ENCODE measurements at regions not wholly inside any gene's neighbourhood (a gene's known extent, or its start where the extent isn't known, plus 50 kb on each side); places are given as distances from the start of the nearest gene placed in this dataset.

DNA sequence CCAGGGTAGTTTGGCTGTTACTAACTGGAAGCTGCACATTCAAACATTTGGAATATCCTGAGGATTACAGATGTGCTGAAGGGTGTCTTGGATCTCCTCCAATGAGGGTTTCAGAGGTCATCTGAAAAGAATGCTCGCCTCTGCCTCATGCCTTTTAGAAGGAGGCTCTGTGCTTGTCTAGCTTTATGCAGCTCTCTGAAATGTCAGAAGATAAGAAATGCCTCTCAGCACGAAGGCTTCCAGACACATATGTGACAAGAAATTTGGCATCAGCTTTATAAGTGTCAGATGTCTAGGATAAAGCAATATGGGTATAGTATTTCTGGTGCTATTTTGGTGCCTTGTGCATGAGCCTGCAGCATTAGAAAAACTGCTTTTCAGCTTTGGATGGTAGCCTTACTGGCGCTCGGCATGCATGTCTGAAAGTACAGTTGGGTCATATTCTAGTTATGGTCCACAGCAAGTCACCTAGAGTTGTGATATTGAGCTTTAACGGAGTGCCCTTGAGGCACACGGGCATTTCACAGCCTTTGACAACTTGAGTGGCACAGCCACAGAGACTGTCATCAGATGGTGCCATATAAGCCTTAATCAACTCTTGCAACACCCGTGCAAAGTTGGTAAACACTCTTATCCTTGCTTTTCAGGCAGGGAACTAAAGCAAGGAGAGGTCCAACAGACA is 70.8 kb upstream of the PGRMC2 start:
- no peaks in the 10 kb centered on the region for H3K9me3 ChIP-seq (ENCODE audit: control insufficient read depth, low read length)
- H3K4me1 ChIP-seq (ENCODE audit: control insufficient read depth in 1 of 2, insufficient read depth in 2 of 2, low read length in 2 of 2): no peaks in the 10 kb centered on the region
- intact Hi-C loops (cut with DNase I): no loop called here
- no peak overlapping the region for H3K27ac ChIP-seq (ENCODE audit: low read depth in 1 of 2, low read length in 2 of 2)
- H3K36me3 ChIP-seq (ENCODE audit: control insufficient read depth in 1 of 2, insufficient read depth in 2 of 2, low read length in 1 of 2): no peaks in the 10 kb centered on the region
- DNase-seq (no peak), ATAC-seq (ENCODE audit: low FRiP score) (peak; percentile 48)
- no peaks in the 10 kb centered on the region for H3K27me3 ChIP-seq (ENCODE audit: control insufficient read depth in 1 of 2, insufficient read depth in 2 of 2, low read length in 1 of 2)
- no peak overlapping the region for H3K4me3 ChIP-seq (ENCODE audit: low read length in 2 of 2)
- WGBS, 2 donors: 71 to 75% methylated on average over 7 of the region's 7 CpGs

DNA sequence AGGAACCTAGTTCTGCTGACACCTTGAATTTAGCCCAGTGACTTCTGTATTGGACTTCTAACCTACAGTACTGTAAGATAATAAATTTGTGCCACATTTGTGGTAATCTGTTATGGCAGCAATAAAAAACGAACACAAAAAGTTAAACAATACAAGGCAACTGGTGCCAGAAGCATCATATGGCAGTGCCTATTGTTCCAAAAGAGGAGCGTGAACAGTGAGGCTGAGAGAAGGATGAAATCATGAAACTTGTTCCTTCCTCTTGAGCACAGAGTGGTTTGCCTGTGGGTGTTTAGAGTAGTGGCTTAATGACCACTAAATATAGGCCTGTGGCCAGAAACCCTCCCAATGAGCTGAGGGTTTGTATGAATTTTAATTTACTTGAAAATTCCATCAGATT is 69.7 kb upstream of the PGRMC2 start:
- 68 to 93% methylated on average over 2 of the region's 2 CpGs for WGBS, 2 donors
- Histone ChIP-seq H3K4me3 (ENCODE audit: low read length in 2 of 2) (no peak overlapping the region), H3K4me1 (ENCODE audit: control insufficient read depth in 1 of 2, insufficient read depth in 2 of 2, low read length in 2 of 2) (no peaks in the 10 kb centered on the region), H3K9me3 (ENCODE audit: control insufficient read depth, low read length) (no peaks in the 10 kb centered on the region), H3K27ac (ENCODE audit: low read depth in 1 of 2, low read length in 2 of 2) (no peak overlapping the region), H3K27me3 (ENCODE audit: control insufficient read depth in 1 of 2, insufficient read depth in 2 of 2, low read length in 1 of 2) (no peaks in the 10 kb centered on the region), H3K36me3 (ENCODE audit: control insufficient read depth in 1 of 2, insufficient read depth in 2 of 2, low read length in 1 of 2) (no peaks in the 10 kb centered on the region)
- DNase-seq: no peak
- intact Hi-C loops (cut with DNase I): no loop called here
- ATAC-seq (ENCODE audit: low FRiP score): no peak

DNA sequence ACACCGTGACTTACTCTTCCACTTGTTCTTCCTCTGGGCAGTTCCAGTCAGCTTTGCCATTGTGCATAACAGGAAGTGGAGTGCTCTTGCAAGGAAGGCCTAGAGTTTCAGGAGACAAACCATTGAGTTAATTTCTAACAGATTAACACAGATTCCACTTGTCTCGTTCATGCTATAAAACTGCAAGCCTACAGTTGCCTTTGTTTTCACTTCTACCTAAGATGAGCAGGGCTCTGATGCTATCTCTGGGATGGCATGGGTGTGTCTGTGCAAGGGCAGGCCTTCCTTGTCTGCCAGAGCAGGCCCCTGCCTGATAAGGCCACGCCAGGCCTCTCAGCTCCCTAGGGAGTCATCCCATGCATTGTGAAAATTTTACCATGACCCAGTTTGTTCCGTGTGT is 67.7 kb upstream of the PGRMC2 start:
- no peaks in the 10 kb centered on the region for H3K36me3 ChIP-seq (ENCODE audit: control insufficient read depth in 1 of 2, insufficient read depth in 2 of 2, low read length in 1 of 2)
- intact Hi-C loops (cut with DNase I): no loop called here
- 80 to 86% methylated on average over 4 of the region's 4 CpGs for WGBS, 2 donors

DNA sequence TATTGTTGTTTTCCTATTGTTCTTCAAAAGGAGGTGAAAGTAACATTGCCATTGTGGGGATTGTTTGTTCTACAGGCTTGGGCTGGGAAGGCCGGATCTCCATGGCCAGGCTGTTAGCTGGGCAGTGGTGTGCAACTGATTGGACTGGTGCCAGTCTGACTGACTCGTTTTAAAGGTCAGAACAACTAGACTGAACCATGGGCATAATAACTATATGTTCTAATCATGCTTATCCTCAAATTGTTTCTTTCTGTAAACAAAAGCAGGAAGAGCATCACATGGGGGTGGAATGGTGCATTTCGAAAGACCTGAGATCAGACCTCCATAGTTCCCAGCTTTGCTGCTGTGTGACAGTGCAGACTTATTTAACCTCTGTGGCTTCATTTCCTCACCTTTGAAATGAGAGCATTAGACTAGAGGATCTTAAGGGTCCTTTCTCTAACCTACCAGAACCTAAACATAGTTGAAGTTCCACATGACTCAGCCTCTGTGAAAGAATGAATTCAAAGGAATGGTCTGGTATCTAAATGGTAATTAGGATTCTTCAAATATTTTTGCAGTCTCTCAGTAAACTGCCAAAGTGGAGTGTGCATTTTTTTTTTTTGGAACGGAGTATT is 66.7 kb upstream of the PGRMC2 start:
- ATAC-seq (ENCODE audit: low FRiP score) (no peak), DNase-seq (peak in 1 of 2 donors; percentile 49)
- H3K36me3 ChIP-seq (ENCODE audit: control insufficient read depth in 1 of 2, insufficient read depth in 2 of 2, low read length in 1 of 2): no peaks in the 10 kb centered on the region
- H3K27me3 ChIP-seq (ENCODE audit: control insufficient read depth in 1 of 2, insufficient read depth in 2 of 2, low read length in 1 of 2): no peaks in the 10 kb centered on the region
- H3K9me3 ChIP-seq (ENCODE audit: control insufficient read depth, low read length): no peaks in the 10 kb centered on the region
- WGBS, 2 donors: 27 to 30% methylated on average over 4 of the region's 4 CpGs
- H3K27ac ChIP-seq (ENCODE audit: low read depth in 1 of 2, low read length in 2 of 2): peak overlapping the region in 1 of 2 donors; percentile 6
- no peak overlapping the region for H3K4me3 ChIP-seq (ENCODE audit: low read length in 2 of 2)
- H3K4me1 ChIP-seq (ENCODE audit: control insufficient read depth in 1 of 2, insufficient read depth in 2 of 2, low read length in 2 of 2): no peaks in the 10 kb centered on the region
- intact Hi-C loops (cut with DNase I): no loop called here

More for the DNA sequence above, 67.7 kb upstream of the PGRMC2 start:
- ATAC-seq (ENCODE audit: low FRiP score) (no peak), DNase-seq (no peak)
- Histone ChIP-seq H3K4me1 (ENCODE audit: control insufficient read depth in 1 of 2, insufficient read depth in 2 of 2, low read length in 2 of 2) (no peaks in the 10 kb centered on the region), H3K27me3 (ENCODE audit: control insufficient read depth in 1 of 2, insufficient read depth in 2 of 2, low read length in 1 of 2) (no peaks in the 10 kb centered on the region), H3K9me3 (ENCODE audit: control insufficient read depth, low read length) (no peaks in the 10 kb centered on the region), H3K4me3 (ENCODE audit: low read length in 2 of 2) (no peak overlapping the region), H3K27ac (ENCODE audit: low read depth in 1 of 2, low read length in 2 of 2) (no peak overlapping the region)

DNA sequence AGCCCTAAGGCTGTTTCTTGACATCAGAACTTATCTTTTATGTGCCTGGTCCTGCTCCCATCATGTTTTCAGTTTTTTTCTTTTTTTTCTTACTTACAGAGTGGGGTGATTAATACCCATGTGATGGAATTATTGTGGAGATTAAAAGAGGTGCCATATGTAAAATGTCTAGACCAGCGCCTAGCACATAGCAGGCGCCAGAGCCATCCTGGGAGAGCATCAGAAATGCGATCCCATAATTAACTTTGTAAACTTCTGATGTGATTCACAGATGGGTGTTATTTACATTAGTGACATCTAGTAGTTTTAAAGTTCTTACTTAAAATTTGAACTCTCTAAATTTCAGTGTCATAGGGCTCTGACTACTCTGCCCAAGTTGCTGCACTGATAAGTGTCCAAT is 66.2 kb upstream of the PGRMC2 start:
- H3K4me1 ChIP-seq (ENCODE audit: control insufficient read depth in 1 of 2, insufficient read depth in 2 of 2, low read length in 2 of 2): no peaks in the 10 kb centered on the region
- H3K36me3 ChIP-seq (ENCODE audit: control insufficient read depth in 1 of 2, insufficient read depth in 2 of 2, low read length in 1 of 2): no peaks in the 10 kb centered on the region
- ATAC-seq (ENCODE audit: low FRiP score) (no peak), DNase-seq (no peak)
- H3K27ac ChIP-seq (ENCODE audit: low read depth in 1 of 2, low read length in 2 of 2): no peak overlapping the region
- intact Hi-C loops (cut with DNase I): no loop called here
- WGBS, 2 donors: 97 to 99% methylated on average over 3 of the region's 3 CpGs
- H3K9me3 ChIP-seq (ENCODE audit: control insufficient read depth, low read length): no peaks in the 10 kb centered on the region
- no peaks in the 10 kb centered on the region for H3K27me3 ChIP-seq (ENCODE audit: control insufficient read depth in 1 of 2, insufficient read depth in 2 of 2, low read length in 1 of 2)
- no peak overlapping the region for H3K4me3 ChIP-seq (ENCODE audit: low read length in 2 of 2)

DNA sequence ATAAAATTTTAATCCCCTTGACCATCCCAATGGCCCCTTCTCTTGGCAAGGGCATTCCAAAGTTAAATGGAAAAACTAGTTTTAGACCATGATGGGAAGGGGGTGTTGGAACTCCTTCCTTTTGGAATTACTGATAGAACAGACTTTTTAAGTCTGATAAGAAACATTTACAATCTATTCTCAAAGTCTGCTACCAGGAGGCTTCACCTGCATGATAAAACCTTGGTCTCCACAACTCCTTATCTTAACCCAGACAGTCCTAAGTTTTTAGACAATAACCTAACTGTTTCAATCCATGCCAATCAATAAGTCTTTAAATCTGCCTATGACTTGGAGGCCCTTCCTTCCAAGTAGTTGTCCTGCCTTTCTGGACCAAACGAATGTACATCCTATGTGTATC is 63.9 kb upstream of the PGRMC2 start:
- Histone ChIP-seq H3K27ac (ENCODE audit: low read depth in 1 of 2, low read length in 2 of 2) (no peak overlapping the region), H3K36me3 (ENCODE audit: control insufficient read depth in 1 of 2, insufficient read depth in 2 of 2, low read length in 1 of 2) (no peaks in the 10 kb centered on the region), H3K27me3 (ENCODE audit: control insufficient read depth in 1 of 2, insufficient read depth in 2 of 2, low read length in 1 of 2) (no peaks in the 10 kb centered on the region), H3K9me3 (ENCODE audit: control insufficient read depth, low read length) (no peaks in the 10 kb centered on the region), H3K4me1 (ENCODE audit: control insufficient read depth in 1 of 2, insufficient read depth in 2 of 2, low read length in 2 of 2) (peaks cover 0 to 3% of the 10 kb centered on the region in 2 donors), H3K4me3 (ENCODE audit: low read length in 2 of 2) (no peak overlapping the region)
- intact Hi-C loops (cut with DNase I): no loop called here
- ATAC-seq (ENCODE audit: low FRiP score): no peak
- WGBS, 2 donors: 88 to 95% methylated on average over 1 of the region's 1 CpG
- DNase-seq: no peak

DNA sequence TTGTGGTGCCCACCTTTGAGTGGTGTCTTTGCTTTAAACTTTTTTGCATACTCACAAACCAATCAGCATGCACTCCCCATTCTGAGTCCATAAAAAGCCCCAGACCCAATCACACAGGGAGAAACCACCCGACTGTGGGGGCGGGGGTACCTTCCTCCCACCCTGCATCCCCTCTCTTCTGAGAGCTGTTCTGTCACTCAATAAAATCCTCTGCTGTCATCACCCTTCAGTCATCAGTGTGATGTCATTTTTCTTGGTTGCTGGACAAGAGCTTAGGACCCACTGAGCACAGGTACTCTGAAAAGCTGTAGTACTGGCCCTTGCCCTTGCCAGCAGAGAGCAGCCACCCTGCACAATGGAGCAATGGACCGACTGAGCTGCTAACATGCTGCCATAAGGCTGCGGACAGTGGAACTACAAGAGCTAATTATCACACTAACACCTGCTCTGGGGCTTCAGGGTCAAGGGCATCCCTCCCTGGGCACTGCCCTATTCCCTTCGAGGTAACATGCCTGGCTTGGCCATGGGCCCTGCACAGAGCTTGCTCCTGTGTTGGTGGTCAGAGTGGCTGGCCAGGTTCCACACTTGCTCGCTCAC is 62.9 kb upstream of the PGRMC2 start:
- no peak for DNase-seq
- ATAC-seq (ENCODE audit: low FRiP score): no peak
- Histone ChIP-seq H3K4me3 (ENCODE audit: low read length in 2 of 2) (no peak overlapping the region), H3K27ac (ENCODE audit: low read depth in 1 of 2, low read length in 2 of 2) (no peak overlapping the region), H3K4me1 (ENCODE audit: control insufficient read depth in 1 of 2, insufficient read depth in 2 of 2, low read length in 2 of 2) (peaks cover 0 to 3% of the 10 kb centered on the region in 2 donors), H3K27me3 (ENCODE audit: control insufficient read depth in 1 of 2, insufficient read depth in 2 of 2, low read length in 1 of 2) (no peaks in the 10 kb centered on the region), H3K36me3 (ENCODE audit: control insufficient read depth in 1 of 2, insufficient read depth in 2 of 2, low read length in 1 of 2) (no peaks in the 10 kb centered on the region), H3K9me3 (ENCODE audit: control insufficient read depth, low read length) (no peaks in the 10 kb centered on the region)
- 92 to 93% methylated on average over 6 of the region's 6 CpGs for WGBS, 2 donors
- intact Hi-C loops (cut with DNase I): no loop called here

DNA sequence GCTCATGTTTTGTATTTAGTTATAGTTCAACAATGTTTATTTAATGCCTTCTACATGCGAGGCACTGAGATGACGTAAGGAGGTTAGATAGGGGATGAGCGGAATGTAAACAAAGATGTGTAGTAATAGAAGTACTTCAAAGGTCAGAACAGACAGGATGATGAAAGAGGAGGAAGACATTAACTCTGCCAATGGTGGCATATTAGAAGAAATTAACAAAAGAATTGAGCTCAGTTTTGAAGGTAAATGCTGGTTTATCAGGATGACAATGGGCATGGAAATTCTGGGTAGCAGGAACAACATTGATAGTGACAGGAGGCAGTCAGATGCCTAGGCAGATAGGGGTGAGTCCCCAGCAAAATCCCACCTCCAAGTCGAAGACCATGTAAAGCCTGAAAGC is 62.3 kb upstream of the PGRMC2 start:
- Histone ChIP-seq H3K27ac (ENCODE audit: low read depth in 1 of 2, low read length in 2 of 2) (no peak overlapping the region), H3K9me3 (ENCODE audit: control insufficient read depth, low read length) (no peaks in the 10 kb centered on the region), H3K36me3 (ENCODE audit: control insufficient read depth in 1 of 2, insufficient read depth in 2 of 2, low read length in 1 of 2) (no peaks in the 10 kb centered on the region), H3K4me1 (ENCODE audit: control insufficient read depth in 1 of 2, insufficient read depth in 2 of 2, low read length in 2 of 2) (peaks cover 0 to 3% of the 10 kb centered on the region in 2 donors), H3K27me3 (ENCODE audit: control insufficient read depth in 1 of 2, insufficient read depth in 2 of 2, low read length in 1 of 2) (no peaks in the 10 kb centered on the region), H3K4me3 (ENCODE audit: low read length in 2 of 2) (no peak overlapping the region)
- WGBS, 2 donors: 95 to 96% methylated on average over 4 of the region's 4 CpGs
- DNase-seq (no peak), ATAC-seq (ENCODE audit: low FRiP score) (no peak)
- intact Hi-C loops (cut with DNase I): no loop called here
